Brain microvascular endothelial cell (primary cell): ENCODE measurements at regions not wholly inside any gene's neighbourhood (a gene's known extent, or its start where the extent isn't known, plus 50 kb on each side); places are given as distances from the start of the nearest gene placed in this dataset.
"Not testable (repeated sequence)": the region's sequence is repeated elsewhere in the genome, so short reads cannot be mapped to it uniquely, and the experiment has no call there.

Experiments
- DNase-seq: peaks from one replicate; pipeline ENCODE4 v3.0.0-alpha.2; 2020
- H3K27ac ChIP-seq: fragments of 250-450 bp; sonication (Bioruptor Pico); 2 replicates; pipeline ENCODE4 v1.5.1; 2020; ENCODE audit warnings: mild to moderate bottlenecking, moderate library complexity
- H3K27me3 ChIP-seq: fragments of 250-450 bp; sonication (Bioruptor Pico); replicated peaks from 2 replicates; pipeline ENCODE4 v1.5.1; 2020; ENCODE audit warnings: mild to moderate bottlenecking
- H3K36me3 ChIP-seq: fragments of 250-450 bp; sonication (Bioruptor Pico); replicated peaks from 2 replicates; pipeline ENCODE4 v1.5.1; 2020; ENCODE audit warnings: mild to moderate bottlenecking
- H3K4me3 ChIP-seq: 2 replicates; pipeline ENCODE4 v1.5.1; 2011; ENCODE audit warnings: low read depth, mild to moderate bottlenecking, control low read depth, low read length, moderate library complexity
- CTCF ChIP-seq: IDR thresholded peaks from 2 replicates; pipeline ENCODE4 v1.5.1; 2011; ENCODE audit warnings: low read depth, mild to moderate bottlenecking, moderate library complexity, low read length, control low read depth, inconsistent platforms; ENCODE audit errors: missing control alignments
- in situ Hi-C: cut with HindIII; loops from 2 replicates; pipeline ENCODE4 v1.10.0; 2017; ENCODE audit warnings: low sequenced_read_pairs, low pct_ligation_motif_present

DNA sequence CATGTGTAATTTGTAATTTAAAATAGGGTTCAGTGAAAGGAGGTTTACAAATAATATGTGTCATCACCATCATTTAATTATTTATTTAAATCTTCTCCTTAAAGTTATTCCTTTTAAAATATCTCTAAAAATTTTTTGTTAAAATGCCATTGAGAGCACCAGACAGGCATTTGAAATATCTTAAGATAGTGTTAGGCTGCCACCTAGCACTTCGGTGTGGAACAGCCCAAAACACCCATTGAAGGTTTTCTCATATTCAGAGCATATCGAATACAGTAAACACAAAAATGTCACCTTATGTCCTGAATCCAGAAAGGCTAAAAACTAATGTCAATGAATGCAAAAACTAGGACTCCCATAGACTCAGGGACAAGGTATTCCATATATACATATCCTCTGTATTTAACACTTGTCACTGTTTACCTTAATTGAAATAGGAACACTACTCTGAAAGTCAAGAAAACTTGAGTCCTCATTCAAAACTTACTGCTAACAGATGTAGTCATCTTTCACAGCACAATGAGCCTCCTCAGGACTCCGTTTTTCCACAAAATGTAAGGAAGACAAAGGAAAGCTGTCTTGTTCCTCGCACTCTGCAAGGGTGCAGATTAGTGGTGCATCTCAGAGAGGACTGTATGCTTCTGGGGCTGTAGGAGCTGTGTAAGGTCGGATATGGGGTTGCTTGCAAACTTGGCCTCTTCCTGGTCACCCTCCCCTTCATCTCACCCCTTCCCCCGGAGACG is 329.5 kb downstream of the PAX3 start:
- Histone ChIP-seq H3K27me3 (no peaks in the 10 kb centered on the region), H3K27ac (no peak overlapping the region), H3K4me3 (no peak overlapping the region), H3K36me3 (no peaks in the 10 kb centered on the region)
- peak; percentile 77 for TF ChIP-seq CTCF
- in situ Hi-C loops: no loop called here
- peak; percentile 52 for DNase-seq

DNA sequence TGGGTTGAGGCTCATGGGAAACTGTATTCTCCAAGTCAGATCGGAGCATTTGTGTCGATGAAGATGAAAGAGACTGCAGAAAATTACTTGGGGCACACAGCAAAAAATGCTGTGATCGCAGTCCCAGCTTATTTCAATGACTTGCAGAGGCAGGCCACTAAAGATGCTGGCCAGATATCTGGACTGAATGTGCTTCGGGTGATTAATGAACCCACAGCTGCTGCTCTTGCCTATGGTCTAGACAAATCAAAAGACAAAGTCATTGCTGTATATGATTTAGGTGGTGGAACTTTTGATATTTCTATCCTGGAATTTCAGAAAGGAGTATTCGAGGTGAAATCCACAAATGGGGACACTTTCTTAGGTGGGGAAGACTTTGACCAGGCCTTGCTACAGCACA is 336.6 kb downstream of the PAX3 start:
- H3K4me3 ChIP-seq: no peak overlapping the region
- in situ Hi-C loops: no loop called here
- no peak for TF ChIP-seq CTCF
- no peak overlapping the region for H3K27ac ChIP-seq
- H3K36me3 ChIP-seq: no peaks in the 10 kb centered on the region
- no peak for DNase-seq
- H3K27me3 ChIP-seq: no peaks in the 10 kb centered on the region

DNA sequence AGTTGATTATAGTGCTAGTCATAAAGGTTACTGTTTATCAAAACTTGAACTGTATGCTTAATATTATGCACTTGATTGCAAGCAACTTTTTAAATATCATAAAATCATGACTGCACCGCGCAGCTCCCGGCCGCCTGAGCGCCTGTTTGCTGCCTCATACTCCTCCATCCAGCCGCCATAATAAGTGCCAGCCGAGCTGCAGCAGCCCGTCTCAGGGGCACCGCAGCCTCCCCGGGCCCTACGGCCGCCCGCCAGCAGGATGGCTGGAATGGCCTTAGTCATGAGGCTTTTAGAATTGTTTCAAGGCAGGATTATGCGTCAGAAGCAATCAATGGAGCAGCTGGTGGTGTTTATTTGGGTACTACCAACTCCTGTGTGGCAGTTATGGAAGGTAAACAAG is 337.2 kb downstream of the PAX3 start:
- no peaks in the 10 kb centered on the region for H3K36me3 ChIP-seq
- TF ChIP-seq CTCF: no peak
- H3K4me3 ChIP-seq: no peak overlapping the region
- no peak overlapping the region for H3K27ac ChIP-seq
- in situ Hi-C loops: no loop called here
- no peaks in the 10 kb centered on the region for H3K27me3 ChIP-seq
- no peak for DNase-seq

DNA sequence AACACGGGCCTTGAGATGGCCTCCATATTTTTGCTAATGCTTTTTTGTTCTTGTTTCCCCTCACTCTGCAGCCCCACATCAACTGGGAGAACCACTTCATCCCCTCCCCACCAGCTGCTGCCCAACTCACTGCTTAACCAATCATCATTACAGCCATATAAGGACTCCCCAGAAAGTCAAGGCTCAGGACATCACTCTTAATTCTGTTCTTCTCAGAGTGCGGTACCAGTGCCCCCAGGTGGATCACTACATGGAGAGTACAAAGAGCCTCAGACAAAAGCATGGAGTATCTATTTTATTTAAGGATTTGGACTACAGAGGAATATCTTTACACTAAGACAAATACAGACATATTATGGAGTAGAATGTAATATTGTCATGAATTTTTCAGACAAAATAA is 340.6 kb downstream of the PAX3 start:
- in situ Hi-C loops: no loop called here
- Histone ChIP-seq H3K4me3 (no peak overlapping the region), H3K27ac (no peak overlapping the region), H3K27me3 (no peaks in the 10 kb centered on the region), H3K36me3 (no peaks in the 10 kb centered on the region)
- DNase-seq: no peak
- no peak for TF ChIP-seq CTCF

GRCh38 chr2:221948076-221948475 is 350.7 kb downstream of the PAX3 start:
- DNase-seq: no peak
- no peak for TF ChIP-seq CTCF
- in situ Hi-C loops: no loop called here
- no peaks in the 10 kb centered on the region for H3K27me3 ChIP-seq
- H3K27ac ChIP-seq: no peak overlapping the region
- H3K36me3 ChIP-seq: no peaks in the 10 kb centered on the region
- no peak overlapping the region for H3K4me3 ChIP-seq

DNA sequence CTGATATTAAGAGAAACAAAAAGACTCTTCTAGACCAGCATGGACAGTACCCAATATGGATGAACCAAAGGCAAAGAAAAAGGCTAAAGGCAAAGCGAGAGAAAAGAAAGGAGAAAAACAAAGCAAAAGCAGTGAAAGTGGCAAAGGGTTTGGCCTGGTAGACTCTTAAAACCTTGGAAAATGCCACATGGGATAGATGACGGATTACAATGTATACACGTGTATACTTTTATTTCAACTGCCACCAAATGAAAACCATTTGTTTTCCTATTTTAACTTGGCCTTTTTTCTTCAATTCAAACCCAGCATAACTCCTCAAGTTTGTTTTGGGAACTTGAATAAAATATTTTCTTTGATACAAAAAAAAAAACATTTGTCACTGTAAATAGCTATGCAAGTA is 354.3 kb downstream of the PAX3 start:
- in situ Hi-C loops, H3K27me3 ChIP-seq, H3K4me3 ChIP-seq, H3K27ac ChIP-seq, DNase-seq, H3K36me3 ChIP-seq: not testable (repeated sequence)
